ENCODE measurements at regions not wholly inside any gene's neighbourhood (a gene's known extent, or its start where the extent isn't known, plus 50 kb on each side); places are given as distances from the start of the nearest gene placed in this dataset.

DNA sequence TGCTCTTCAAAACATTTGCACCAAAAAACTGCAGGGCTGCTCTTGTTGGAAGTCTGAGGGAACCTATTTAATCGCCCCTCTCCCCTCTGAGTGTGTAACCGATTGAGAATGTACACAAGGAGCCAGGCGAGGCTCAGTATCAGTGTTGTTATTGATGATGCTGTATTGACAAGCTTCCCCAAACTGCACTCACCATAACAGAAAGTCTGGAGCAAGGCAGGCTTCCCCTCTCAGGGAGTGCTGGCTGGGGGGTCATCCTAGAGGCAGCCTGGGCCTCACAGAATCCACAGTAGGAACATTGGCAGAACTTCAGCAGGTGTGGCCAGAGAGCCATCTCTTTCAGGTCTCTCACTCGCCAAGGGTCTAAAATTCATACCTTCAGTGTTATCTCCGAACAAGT lies 58.1 kb upstream of the TUNAR start:
- TF ChIP-seq, protein P1, sequence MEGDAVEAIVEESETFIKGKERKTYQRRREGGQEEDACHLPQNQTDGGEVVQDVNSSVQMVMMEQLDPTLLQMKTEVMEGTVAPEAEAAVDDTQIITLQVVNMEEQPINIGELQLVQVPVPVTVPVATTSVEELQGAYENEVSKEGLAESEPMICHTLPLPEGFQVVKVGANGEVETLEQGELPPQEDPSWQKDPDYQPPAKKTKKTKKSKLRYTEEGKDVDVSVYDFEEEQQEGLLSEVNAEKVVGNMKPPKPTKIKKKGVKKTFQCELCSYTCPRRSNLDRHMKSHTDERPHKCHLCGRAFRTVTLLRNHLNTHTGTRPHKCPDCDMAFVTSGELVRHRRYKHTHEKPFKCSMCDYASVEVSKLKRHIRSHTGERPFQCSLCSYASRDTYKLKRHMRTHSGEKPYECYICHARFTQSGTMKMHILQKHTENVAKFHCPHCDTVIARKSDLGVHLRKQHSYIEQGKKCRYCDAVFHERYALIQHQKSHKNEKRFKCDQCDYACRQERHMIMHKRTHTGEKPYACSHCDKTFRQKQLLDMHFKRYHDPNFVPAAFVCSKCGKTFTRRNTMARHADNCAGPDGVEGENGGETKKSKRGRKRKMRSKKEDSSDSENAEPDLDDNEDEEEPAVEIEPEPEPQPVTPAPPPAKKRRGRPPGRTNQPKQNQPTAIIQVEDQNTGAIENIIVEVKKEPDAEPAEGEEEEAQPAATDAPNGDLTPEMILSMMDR (IDR thresholded peaks at IDR 0.05): no peak
- no peak for TF ChIP-seq POLR2A (IDR thresholded peaks at IDR 0.05)
